HG02970 (cell line): ENCODE measurements at regions not wholly inside any gene's neighbourhood (a gene's known extent, or its start where the extent isn't known, plus 50 kb on each side); places are given as distances from the start of the nearest gene placed in this dataset.

ENCODE experiments used
- ATAC-seq: cut with Tn5 transposase; IDR thresholded peaks from one replicate; pipeline ENCODE4 v1.9.1; 2021; ENCODE audit warnings: mild to moderate bottlenecking, moderate library complexity, moderate number of reproducible peaks; ENCODE audit not compliant: unreplicated experiment, low FRiP score

DNA sequence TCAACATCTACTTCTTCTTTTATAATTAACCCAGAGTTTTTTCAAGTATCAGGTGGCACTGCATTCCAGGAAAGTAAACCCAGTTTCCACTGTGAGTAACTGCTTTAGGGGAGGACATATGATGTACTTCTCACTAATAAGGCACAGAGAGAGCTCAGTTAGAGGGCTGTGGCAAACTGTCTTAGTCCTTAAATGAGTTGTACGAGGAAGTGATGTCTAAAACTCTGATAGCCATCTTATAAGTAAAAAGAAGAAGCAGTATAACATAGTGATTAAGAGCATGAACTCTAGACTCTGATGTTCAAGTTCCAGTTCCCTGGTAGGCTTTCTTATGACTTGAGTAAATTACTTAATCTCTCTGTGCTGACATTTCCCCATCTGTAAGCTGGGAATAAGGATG lies 58.7 kb upstream of the PTGS2 start:
- peak; percentile 41 for ATAC-seq

DNA sequence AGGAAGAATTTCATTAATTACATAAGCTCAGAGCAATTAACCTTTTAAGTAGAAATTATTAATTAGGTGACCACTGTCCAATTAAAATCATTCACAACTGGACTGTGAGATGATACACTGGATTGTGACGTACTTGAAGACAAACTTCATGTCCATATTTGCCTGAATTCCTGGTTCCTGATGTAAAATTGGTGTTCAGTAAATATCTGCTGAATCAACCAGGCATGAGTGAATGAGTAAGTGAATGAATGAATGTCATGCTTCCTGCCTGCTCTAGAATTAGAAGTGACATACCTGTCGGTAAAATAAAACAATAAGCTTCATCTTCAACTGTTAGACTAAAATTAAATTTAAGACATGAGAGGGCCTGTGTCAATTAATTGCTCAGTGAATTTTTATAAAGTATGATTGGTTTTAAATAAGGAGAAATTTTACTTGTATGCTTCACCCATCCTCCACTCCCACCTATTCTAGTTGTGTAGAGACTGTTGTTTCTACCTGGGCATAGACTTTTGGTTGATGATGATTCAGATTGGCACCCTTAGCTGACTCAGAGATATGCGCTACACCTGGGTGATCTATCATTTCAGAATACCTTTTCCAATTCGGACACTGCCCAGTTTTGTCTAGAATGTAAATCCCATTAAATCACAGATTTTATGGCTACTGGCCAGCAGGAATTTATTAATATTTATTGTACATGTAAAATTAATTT lies 56.9 kb upstream of the PTGS2 start:
- ATAC-seq = no peak

DNA sequence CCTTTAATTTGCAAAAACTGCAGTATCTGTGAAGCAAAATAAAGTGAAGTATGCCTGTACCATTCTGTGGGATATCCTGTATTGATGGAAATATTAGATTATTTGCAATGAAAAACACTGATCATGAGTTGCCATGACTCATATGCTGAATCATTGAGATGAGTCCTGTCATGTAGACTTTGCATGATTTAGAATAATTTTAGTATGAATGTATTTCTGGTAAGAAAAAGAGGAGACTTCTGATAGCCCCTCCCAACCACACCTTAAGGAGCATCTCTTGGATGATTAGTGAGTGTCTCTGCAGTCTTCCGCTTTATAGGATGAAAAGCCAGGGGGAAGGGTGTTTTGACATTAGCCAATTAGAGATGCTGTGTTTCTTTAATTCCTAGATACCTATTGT lies 55.2 kb upstream of the PTGS2 start:
- ATAC-seq = no peak

DNA sequence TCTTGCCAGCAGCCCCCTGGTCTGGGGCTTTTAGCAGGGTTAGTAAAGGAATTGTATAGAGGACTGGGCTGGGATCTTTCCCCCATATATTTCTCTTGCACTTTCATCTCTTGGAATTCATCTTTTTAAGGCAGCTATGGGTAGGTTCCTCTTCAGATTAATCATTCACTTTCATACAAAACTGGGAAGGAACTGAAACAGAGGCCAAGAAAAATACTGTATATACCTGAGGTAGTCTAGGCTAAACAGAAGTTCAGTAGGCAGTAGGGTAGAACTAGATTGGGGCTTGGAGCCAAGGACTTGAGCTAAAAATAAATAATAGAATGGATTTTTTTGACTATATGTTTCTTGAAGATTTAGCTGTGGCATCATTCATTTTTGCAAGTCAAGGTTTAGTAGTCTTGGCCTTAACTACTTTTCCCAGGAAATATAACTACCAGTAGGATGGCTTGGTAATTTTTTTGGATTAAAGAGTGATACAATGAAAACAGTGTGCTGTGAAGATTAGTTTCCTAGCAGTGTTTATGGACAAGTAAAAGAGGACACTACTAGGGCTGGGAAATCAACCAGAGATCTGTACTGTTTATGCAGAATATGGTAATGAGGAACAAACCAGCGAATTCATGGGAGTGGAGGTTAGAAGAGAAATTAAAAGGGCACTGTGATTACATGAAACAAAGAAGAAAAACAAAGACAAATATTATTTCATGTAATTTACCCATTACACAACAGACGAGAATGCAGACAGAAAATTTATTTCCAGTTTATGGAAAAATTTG lies 50.9 kb upstream of the PTGS2 start:
- no peak for ATAC-seq
